Right forelimb (tissue), 1 donor: ENCODE measurements at regions not wholly inside any gene's neighbourhood (a gene's known extent, or its start where the extent isn't known, plus 50 kb on each side); places are given as distances from the start of the nearest gene placed in this dataset.

Source experiments
- DNase-seq: peaks from one replicate; pipeline ENCODE4 v3.0.0-alpha.2; 2018

DNA sequence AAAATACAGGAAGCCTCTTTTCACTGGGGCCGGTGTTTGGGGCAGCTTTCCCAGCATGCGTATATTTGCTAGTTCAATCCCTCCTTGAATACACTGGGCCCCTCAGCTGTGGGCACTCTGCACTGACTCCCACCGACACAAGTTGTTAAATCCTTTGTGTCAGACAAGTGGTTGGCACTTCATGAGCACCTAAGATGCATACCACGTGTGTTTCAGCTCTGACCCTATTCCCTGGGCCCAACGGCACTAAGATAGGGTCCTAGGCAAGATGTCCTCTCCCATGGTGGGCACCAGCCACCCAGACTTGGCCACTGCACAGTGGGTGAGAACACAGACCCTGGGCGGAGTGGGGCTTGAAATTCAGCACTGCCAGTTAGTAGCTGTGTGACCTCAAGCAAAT lies 173.8 kb downstream of the BCL11B start:
- DNase-seq = no peak

- no peak for DNase-seq
These were observed 172.8 kb downstream of the BCL11B start for GRCh38 chr14:99099051-99099787.

- DNase-seq = no peak
These were observed 171.3 kb downstream of the BCL11B start for GRCh38 chr14:99100497-99101270.

GRCh38 chr14:99101855-99102461 lies 170.0 kb downstream of the BCL11B start:
- no peak for DNase-seq

GRCh38 chr14:99116741-99117295 lies 155.2 kb downstream of the BCL11B start:
- no peak for DNase-seq

DNA sequence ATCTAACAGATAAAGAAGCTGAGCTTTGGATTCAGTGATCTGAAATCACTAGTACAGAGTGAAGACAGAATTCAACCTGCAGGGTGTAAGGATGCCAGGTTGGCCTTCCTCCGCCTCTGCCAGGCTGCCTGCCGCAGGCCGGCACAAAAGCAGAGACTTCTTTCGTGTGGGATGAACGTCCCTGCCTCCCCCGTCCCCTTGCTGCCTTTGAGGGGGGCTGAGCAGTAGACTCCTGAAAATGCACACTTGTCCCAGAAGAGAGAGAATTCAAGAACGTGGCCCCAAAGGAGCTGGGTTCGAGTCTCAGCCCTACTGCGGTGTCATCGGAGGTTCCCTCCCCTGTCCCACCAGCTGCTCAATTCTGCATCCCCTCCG lies 154.3 kb downstream of the BCL11B start:
- peak; percentile 24 for DNase-seq

DNA sequence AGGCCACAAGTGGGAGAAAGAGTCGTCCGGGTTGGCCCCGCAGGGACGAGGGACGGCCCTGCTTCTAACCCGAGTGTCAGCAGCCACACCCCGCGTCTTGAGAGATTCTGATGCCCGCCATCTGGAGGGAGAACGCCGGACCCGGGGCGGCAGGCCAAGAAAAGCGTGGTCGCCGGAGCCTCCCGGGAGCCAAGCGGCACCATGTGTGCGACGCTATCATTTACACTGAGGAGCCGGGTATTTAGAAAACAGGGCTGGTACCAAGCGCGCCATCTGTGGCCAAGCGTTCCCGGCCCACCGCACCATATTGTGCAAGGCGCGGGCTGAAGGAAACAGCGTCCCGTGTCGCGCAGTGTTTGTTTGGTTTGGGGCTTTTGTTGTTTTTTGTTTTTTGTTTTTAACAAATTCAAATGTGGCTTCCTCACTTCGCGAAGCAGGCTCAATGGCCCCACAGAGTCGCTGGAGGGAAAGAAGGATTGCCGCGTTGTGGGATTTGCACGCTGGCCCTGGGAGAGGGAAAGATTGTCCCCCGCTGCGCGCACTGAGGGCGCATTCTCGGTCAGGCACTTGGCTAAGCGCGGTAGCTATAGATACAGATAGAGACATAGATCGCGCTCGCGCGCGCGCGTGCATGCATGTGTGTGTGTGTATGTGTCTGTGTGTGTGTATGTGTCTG lies 153.8 kb downstream of the BCL11B start:
- peak; percentile 57 for DNase-seq

DNA sequence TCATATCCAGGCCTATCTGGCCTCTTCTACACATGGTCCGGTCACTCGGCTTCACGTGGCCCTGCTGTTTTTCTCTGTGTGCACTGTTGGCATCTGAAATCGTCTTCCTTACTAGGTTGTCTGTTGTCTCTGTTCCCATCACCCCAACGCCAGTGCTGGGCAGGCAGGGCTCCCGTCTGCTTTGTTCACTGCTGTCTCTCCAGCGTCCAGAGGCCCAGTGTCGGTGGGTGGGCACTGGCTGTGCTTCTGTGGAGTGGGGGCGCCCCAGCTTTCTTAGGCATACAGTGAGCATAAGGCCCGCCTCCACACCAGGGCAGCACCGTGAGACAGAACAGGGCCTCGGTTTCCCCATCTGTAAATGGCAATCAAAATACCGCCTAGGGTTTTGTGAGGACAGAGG lies 153.1 kb downstream of the BCL11B start:
- DNase-seq = peak; percentile 19
